UCSD-AML1 (cell line): ENCODE measurements at regions not wholly inside any gene's neighbourhood (a gene's known extent, or its start where the extent isn't known, plus 50 kb on each side); places are given as distances from the start of the nearest gene placed in this dataset.

Source experiments
- DNase-seq: peaks from one replicate; lab custom pipeline; 2025; ENCODE audit not compliant: unreplicated experiment; lab: John Stamatoyannopoulos, UW

DNA sequence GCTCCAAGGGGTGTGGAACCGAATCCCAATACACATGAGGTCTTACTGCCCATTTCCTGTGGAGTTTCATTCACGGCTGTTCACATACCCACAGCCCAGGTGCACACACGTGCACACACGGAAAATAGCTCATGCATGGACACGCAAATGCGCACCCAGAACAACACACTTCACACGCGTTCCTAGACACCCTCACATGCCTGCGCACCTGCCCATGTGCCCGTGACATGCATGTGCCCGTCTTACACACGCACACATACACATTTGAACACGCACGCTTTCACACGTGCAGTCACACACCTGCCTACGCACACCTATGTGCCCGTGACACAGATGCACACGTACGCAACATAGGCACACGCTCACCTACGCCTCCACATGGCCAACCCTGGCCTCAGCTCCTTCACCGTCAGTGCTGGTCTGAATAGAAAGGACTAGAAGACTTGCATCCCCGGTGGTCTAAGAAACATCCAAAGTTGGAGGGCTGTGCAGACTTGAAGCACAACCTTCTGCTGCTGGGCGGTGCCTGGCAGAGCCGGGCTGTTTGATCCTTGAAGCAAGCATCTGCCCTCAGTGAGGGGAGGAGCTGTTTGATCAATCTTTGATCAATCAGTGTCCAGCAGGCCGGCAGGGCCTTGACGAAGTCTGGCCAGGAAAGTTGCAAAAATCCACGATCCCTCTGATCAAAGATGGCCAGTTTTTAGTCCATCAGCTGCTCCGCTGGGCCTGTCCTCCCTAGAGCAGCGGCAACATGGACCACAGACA, 164.7 kb downstream of the OLFM1 start:
- DNase-seq: no peak

GRCh38 chr9:135252980-135253304, 165.5 kb downstream of the OLFM1 start:
- DNase-seq: no peak

- no peak for DNase-seq
These were observed 166.0 kb downstream of the OLFM1 start for GRCh38 chr9:135253305-135254004.

- DNase-seq: no peak
These were observed 166.9 kb downstream of the OLFM1 start for GRCh38 chr9:135254176-135255032.

DNA sequence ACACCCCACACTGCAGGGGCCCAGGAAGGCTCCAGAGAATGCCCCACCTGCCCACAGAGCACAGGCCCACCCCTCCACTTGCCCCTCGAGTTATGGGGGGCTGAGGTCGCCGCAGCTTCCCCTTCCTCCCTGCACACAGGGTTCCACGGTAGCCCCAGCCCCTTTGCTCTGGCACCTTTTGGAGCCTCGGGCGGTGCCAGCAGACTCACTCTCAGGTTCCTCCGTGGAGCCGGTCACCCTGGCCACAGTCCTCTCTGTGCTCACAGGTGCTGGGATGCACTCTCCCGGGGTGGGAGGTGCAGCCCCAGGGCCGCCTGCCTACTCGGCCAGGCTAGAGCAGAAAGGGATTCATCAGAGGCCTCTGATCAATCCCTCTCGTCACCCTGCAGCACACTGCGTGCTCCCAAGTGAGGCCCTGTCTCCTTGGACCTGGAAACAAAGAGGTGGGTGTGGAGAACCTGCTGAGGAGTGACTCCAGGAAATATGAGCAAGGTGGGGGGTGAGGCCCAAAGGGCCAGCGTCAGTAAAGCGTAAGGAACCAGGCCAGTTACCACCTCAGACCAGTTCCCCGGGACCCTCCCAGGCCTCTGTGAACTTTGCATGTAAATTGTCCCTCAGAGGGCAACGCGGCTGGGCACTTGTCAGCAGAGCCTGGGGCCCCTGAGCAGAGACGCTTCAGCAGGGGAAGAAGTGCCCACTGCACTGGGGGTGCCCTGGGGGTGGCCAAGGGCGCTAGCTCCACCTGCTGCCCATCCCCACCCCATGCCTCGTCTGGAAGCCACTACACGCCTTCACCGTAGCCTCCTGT, 167.8 kb downstream of the OLFM1 start:
- no peak for DNase-seq

DNA sequence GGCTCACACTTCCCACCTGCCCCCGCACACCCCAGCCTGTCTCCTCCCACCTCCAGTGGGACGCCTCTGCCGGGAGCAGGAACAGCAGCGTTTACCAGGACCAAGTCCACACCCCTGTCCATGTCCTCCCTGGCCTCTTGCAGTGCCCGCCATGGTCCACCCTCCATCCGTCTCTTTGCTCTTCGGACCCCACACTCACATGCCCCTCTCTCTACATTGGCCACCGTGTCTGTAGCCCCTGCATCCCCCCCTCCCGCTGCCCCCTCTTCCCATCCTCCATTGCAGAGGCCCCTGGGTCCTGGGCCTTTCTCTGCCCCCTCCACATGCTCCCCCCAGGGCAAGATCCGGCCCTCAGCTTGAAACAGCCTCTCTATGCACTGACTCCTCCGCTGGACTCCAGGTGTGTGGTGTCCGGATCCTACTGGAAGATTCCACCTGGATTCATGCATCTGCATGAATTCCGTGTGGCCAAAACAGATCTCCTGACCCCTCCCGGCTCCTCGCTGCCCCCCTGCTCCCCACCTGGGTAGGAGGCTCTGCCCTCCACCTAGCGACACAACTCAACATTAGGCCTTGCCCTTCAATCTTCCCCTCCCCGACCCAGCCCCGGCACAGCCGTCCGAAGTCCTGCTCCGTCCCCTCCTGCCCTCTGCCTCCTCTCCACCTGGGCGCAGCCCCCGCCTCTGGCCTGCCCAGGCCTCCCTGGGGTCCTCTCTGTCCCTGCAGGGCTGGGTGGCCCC, 168.5 kb downstream of the OLFM1 start:
- DNase-seq: no peak

DNA sequence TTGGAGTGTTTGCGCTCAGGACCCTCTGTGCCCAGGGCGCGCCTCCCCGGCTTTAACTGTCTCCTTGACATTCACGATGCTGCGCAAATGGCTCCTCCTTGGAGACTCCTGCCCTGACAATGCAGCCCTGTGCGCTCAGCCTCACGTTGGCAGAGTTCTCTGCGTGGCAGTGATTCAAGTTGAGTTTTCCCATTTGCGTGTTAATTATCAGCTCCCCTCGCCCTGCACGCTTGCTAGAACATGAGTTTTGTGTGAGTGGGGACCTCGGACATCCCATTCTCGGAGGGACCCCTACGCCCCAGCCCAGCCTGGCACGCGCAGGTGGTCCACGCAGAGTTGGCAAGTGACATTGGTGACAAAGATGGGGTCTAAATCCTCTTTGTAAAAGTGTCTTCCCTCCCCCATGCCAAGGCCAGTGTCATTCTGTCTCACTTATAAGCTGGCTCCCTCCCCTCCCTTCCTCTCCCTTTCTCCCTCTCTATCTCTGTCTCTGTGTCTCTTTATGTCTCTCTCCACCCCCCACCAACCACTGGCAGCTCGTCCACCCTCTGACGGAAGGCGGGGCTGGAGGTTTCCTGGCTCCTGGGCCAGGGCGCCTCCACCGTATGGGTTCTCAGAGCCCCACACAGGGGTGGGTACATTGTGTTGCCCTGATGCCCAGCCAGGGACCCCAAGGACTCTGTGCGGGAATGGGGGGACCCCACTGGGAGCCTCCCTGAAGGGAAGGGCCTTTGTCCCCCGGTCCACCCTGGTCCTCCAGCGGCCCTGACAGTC, 169.3 kb downstream of the OLFM1 start:
- DNase-seq: no peak

GRCh38 chr9:135258461-135258860, 171.0 kb downstream of the OLFM1 start:
- DNase-seq: no peak

- no peak for DNase-seq
These were observed 171.8 kb downstream of the OLFM1 start for GRCh38 chr9:135259273-135259672.

DNA sequence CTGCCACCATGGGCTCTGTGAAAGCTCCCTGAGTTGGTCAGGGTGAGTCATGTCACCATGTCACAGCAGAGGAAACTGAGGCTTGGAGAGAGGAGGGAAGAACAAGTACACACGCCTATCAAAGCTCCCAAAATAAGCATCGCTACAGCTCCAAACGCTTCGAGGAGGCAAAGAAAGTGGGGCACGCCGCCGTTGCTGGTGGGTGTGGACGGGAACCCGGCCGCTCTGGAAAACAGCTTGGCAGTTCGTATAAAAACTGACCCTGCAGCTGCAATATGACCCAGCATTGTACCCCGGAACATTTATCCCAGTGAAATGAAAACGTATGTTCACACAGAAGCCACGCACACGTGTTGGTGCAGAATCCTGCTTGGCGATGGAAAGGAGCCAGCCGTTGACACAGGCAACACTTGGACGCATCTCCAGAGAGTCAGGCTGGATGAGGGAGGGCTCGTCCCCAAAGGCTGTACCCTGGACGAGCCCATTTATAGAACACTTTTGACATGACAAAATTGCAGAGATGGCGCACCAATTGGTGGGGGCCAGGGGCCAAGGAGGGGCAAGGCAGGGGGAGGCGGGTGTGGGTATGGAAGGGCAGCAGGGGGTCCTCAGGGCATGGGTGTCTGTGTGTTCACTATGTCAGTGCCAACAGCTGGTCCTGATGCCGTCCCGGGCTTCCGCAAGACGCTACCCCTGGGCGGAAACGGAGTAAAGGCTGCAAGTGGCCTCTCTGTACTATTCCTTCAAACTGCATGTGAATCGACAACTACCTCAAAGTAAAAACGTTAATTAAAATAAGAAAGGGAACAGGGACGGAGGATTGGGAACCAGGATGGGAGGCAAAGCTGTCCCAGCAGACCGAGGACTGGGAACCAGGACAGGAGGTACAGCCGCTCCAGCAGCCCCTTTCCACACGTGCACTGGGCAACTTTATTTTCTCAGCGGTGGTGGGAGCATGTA, 173.0 kb downstream of the OLFM1 start:
- DNase-seq: no peak

DNA sequence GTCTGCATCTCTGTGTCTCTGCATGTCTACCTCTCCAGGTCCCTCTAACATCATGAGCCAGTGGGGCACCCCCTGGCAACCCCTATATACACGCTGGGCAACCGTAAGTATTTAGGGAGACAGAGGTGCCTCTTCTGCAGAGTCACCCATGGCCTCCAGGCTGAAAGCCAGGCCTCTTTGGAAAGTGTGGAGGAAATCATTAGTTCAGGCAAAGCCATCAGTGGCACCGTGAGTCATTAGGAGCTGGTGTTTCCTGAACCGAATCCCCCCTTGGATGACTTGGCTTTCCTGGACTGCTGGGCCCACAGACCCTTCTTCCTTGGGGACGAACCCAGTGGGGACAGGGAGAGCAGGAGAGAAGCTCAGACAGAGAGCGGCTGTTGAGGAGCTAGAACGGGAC, 174.8 kb downstream of the OLFM1 start:
- DNase-seq: no peak

- DNase-seq: no peak
These were observed 176.0 kb downstream of the OLFM1 start for GRCh38 chr9:135263511-135263910.

DNA sequence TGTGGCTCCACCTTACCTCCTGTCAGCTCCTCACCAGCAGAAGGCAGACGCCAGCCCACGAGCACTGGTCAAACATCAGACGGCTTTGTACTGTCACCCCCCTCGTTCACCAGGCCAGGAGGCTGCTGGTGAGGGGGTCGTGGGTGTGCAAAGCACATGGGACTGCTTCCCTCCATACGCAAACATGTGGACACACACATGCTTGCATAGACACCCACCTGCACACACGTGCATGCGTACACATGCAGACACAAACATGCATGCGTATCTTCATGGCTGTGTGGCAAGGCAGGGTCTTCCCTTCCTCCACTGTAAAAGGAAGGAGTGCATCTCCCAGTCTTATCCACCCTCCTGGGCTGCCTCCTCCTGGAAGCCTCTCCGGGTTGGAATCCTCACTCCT, 178.5 kb downstream of the OLFM1 start:
- DNase-seq: no peak

DNA sequence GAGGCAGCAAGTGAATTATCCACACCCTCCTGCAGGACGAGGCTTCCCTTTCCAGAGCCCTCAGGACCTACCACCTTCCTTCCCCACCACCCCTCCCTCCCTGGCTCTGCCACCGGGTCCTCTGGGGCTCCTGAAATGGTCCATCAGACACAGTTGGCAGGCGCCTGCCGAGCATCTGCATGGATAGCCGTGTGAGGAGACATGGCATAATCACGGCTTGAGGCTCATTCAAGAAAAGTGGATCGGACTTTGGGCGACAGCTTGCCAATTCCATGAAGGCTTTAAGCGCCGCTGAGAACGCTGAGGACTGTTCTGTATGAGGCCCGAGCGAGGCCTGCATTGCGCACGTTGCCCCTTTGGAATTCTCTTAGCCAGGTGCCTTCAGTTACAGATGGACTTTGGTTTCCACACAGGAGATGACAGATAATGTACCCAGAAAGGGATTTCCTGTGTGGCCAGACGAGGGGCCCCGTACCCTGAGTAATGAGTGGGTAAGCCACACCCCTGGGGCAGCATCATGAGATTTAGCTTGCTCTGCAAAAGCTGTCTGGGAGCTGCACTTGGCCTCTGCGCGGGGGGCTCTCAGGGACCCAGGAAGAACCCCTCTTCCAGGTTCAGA, 179.8 kb downstream of the OLFM1 start:
- DNase-seq: no peak

DNA sequence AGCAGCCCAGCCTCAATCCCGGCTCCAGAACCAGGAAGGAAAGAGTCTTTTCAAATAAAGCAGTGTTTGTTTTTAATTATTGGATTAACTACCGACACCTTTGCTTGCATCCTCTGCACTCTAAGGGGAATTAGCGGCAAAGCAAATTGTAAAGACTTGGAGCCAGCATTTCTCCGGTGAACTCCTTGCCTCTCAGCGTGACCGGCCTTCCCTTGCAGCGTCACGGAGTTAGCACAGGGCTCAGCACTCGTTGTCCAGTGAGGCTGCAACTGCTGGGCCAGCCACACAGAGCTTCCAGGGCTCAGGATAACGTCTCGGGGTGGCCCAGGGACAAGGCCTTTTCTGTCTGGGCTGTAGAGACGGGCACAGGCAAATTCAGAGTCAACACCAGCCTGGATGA, 180.6 kb downstream of the OLFM1 start:
- no peak for DNase-seq

GRCh38 chr9:135268981-135269380, 181.5 kb downstream of the OLFM1 start:
- DNase-seq: no peak

GRCh38 chr9:135269912-135270830, 182.7 kb downstream of the OLFM1 start:
- no peak for DNase-seq
